Fibroblast of lung (primary cell): ENCODE measurements at regions not wholly inside any gene's neighbourhood (a gene's known extent, or its start where the extent isn't known, plus 50 kb on each side); places are given as distances from the start of the nearest gene placed in this dataset.

Experiments used
- CTCF ChIP-seq, 2 donors: IDR thresholded peaks in 1 of 2; conservative IDR thresholded peaks in 1 of 2; 1 replicate in 1 of 2; 2 replicates in 1 of 2; pipeline ENCODE4 v1.5.1; 2011 to 2012; ENCODE audit warnings: low read length in 2 of 2, control low read depth in 1 of 2, inconsistent platforms in 1 of 2, low read depth in 1 of 2, mild to moderate bottlenecking in 1 of 2
- EZH2 ChIP-seq: IDR thresholded peaks from 2 replicates; pipeline ENCODE4 v1.5.1; 2012; ENCODE audit warnings: low read length, control low read depth, mild to moderate bottlenecking; ENCODE audit errors: missing control alignments

GRCh38 chr12:128019996-128020544 lies 246.9 kb upstream of the TMEM132C start:
- no peak for TF ChIP-seq CTCF (conservative IDR thresholded peaks at IDR 0.05 in 1 of 2, IDR thresholded peaks at IDR 0.05 in 1 of 2; ENCODE audit: low read depth in 1 of 2, low read length in 2 of 2)
- TF ChIP-seq EZH2: no peak
